SKM-1 (cell line): ENCODE measurements at regions not wholly inside any gene's neighbourhood (a gene's known extent, or its start where the extent isn't known, plus 50 kb on each side); places are given as distances from the start of the nearest gene placed in this dataset.
"Not testable (repeated sequence)": the region's sequence is repeated elsewhere in the genome, so short reads cannot be mapped to it uniquely, and the experiment has no call there.

ENCODE experiments used
- DNase-seq: peaks from one replicate; lab custom pipeline; 2025; ENCODE audit not compliant: unreplicated experiment; lab: John Stamatoyannopoulos, UW

DNA sequence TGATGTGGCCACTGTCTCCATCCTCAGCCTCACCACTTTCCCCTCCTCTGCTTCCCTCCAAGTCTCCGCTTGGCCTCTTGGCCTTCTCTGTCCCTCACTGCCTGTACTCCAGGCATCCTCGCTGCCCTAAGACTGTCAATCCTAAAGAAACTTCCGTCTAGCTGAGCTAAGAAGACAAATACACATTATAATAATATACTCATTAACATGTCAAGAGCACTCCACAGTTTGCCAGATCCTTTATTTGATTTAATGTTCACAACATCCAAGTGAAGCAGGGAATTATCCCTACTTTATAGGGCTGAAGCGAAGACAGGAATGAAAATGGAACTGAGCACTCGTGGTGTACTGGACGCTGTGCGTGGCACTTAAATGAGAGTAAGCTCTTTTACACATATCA lies 72.4 kb upstream of the SLC22A23 start:
- DNase-seq, result no peak

DNA sequence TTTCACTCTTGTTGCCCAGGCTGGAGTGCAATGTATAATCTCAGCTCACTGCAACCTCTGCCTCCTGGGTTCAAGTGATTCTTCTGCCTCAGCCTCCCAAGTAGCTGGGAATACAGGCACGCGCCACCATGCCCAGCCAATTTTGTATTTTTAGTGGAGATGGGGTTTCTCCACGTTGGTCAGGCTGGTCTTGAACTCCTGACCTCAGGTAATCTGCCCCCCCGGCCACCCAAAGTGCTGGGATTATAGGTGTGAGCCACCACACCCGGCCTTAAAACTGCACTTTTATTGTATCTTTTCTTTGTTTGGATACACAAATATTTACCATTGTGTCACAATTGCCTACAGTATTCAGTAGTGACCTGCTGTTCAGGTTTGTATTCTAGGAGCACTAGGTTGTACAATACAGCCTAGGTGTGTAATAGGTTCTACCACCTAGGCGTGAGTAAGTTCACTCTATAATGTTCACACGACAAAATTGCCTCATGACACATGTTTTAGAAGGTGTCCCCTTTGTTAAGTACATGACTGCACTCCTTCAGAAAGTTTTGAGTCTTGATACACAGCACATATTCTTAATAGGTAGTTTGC lies 71.3 kb upstream of the SLC22A23 start:
- not testable (repeated sequence) for DNase-seq

DNA sequence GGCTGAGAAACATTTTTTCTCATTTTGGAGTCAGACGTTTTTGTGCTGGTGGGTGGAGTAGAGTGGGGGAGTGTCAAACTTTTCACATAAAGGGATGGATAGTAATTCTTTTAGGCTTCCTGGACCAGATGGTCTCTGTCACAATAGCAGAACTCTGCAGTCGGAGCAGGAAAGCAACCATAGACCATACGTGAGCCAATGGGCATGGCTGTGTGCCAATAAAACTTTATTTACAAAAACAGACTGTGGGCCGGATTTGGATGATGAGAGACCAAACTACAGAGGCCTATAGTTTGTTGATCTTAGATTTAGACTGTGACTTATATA lies 70.8 kb upstream of the SLC22A23 start:
- no peak for DNase-seq

DNA sequence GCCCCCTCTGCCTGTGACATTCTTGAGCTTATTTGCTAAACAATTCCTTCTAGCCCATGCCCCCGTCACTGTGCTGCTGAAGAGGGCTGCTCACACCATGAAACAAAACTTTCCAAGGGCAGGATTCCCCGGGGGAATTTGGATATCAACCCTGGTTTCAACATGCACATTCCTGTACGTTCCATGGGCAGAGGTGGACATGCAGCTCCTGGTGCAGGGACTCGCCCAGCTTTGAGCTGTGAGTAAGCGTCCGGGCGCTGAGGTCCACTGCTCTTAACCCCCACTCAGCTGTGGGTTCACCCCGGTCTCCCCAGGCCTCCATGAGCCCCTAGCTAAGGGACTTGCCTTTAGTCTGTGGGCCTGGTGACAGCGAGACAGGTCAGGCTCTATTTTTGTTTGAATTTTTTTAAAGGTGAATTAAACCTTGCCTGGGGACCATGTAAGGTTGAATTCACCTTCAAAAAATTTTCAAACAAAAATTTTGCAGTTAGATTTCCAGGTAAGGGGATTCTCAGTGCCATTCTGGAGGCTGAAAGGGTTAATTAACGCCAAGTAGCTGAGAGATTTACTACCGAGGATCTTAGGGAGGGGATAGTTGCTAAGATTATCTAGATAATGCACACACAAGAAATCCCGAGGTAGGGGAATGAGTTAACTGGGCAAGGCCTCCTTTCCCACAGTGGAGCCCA lies 70.3 kb upstream of the SLC22A23 start:
- DNase-seq, result no peak

DNA sequence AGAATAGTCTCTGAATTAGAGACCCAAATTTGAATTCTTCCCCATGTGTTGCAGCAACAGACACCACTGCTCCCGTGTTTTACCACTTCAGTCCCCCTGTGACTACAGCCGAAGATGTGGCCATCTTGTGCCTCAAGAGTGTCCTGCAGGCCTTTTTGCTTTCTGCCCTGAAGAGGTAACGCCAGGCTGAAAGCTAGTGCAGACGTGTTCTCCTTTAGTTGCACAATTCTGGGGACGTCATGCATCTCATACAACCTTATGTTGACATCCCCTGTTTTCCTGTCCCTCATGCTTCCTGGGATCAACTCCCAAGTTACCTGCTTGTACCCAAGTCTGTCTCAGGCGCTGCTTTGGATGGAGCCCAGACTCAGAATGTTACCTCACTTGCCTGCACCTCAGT lies 69.1 kb upstream of the SLC22A23 start:
- DNase-seq, result no peak

DNA sequence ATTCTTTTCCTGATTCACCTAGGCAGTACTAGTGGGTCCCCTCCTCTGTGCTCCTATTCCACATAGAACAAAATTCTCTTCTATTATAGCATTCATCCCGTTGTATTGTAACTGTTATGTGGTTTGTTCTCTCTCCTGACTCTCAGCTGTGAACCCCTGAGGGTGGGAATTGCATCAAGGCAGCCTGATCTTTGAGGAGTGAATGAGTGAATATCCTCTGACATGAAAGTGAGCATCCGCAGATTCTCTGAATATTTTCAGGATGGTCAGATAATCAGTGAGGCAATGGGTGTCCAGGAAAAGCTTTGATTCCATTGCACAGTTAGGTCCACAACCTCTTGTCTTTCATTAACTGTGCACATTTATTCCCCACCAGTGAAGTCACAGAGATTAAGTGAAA lies 67.6 kb upstream of the SLC22A23 start:
- DNase-seq, result no peak

DNA sequence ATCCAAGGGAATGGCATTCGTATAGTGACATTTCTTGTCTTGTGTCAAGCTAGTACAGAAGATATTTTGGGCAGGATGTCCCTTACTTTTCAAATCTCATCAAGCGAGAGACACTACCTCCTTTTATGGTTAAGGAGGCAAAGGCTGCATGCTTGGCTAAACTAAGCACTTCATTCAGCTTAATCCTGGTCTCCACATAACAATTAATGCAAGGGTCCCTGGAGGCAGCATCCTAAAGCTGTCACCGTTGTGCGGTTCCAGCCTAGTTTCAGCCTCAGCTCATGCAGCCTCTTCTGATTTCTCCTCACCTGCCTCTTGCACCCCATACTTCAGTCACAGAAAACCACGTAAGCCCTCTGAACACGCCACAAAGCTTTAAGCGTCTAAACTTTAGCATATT lies 67.1 kb upstream of the SLC22A23 start:
- DNase-seq, result no peak

DNA sequence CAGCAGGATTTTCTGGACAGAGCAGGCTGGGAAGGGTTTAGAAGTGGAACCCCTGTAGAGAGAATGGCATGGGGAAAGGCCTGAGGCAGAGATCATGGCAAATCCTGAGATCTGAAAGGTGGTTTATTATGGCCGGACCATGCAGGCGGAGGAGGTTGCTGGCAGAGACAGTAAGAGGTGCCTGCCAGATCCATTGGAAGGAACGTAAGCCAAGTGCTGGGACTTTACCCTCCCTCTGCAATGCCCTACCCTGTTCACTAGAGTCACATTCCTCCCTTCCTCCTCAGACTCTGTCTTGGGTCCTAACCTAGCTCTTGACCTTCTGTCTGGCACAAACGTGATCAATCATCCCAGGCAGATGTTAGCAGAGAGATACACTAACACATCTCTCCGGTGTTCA lies 66.4 kb upstream of the SLC22A23 start:
- no peak for DNase-seq

DNA sequence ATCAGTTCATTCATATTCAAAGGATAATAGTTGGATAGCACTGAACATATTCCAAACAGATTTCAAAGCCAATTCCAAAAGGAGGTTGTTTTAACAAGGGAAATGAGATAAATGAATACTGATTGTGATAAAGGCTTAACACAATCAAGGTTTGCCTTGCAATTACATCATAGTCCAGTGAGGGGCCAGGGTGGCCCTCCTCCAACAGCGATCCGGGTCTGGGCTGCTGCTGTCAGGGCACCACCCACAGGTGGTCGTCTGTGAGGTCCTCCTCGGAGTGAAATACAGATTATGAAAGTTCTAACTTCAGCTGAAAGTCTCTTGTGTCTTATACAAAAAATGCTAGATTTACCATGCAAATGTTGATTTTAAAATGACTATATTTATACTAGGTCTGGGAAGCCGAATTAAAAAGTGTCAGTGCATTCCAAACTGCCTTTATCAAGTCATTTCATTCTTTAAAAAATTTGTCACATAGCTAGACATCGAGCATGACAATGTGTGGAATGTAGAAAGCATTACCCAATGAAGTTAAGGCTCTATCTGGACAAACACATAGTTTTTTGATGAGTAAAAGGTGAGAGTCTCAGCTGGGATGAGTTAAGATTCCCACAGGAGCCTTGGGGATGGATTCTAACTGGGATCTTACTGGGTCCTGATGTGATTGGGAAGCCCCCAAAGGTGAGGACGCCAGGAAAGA lies 65.9 kb upstream of the SLC22A23 start:
- DNase-seq, result no peak

DNA sequence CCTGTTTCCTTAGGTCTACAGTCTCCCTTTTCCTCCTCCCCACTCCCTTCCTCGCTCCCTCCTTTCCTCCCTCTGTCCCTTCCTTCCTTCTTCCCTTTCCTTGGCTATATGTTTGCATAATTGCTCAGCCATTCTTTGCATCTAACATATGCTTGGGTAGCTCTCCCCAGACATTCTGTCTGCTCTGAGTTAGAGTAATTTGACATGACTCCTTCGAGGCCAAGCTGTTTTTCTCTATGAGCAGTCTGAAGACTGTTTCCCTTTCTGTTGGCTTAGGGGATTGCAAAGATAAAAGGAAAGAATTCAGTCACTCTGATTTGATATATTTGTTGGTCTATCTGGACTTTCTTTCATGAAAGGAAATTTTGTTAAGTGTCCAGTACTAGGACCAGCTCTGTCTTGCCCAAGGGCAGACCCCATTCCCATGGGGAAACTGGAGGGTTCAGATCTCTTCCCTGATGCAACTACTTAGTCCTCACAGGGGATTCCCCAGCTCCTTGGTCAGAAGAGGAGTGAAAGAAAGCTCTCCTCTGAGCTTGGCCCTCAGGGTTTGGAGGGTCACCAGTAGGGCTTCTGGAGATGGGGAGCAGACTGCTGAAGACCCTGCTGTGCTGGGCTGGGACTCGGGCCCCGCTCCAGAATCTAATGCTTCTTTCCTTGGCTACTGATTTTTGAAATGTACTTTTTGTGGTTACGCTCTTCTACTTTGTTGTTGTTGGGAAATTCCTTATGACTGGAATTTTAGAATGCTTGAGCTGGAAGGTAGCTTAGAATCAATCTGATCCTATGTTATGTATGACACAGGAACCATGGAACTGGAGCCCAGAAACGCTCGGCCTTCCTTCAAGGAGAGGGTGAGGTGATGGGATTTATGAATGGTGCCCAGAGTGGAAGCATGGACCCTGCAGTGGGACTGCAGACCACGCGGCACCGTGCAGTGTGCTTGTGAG lies 63.7 kb upstream of the SLC22A23 start:
- DNase-seq, result no peak

DNA sequence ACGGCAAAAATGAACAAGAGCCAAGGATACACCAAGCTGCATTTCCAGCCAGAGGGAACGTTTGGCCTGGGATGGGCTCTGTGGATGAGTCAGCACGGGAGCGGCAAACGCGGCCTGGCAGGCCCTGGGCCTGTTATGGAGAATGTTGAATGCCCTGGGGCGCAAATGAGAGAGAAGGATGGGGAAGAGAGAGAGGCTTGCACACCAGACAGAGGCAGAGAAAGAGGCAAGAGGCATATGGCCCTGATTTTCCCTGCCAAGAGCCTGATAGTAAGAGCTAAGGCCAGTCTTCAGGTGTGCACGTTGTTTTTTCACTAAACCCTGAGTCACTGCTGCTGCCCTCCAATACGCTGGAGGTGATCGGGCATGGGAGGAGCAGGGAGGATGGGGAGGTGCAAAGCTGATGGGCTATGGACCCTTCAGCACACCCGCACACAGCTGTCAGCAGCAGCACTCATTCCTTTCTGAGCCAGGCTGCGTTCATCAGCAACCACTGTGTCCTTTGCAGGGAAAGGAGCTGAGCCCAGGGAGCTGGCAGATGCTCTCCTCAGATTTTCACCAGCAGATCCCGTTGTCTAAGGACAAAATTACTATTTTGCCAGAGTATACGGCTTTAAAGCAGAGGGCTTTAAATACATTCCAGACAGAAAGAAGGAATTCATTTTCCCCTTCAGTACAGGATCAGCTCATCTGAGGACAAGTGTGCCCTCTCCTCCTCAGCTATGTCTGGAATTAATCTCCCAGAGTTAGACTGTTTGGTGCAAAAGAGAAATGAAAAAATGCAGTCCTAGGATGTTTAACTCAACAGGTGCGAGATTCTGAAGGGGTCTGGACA lies 61.7 kb upstream of the SLC22A23 start:
- no peak for DNase-seq

DNA sequence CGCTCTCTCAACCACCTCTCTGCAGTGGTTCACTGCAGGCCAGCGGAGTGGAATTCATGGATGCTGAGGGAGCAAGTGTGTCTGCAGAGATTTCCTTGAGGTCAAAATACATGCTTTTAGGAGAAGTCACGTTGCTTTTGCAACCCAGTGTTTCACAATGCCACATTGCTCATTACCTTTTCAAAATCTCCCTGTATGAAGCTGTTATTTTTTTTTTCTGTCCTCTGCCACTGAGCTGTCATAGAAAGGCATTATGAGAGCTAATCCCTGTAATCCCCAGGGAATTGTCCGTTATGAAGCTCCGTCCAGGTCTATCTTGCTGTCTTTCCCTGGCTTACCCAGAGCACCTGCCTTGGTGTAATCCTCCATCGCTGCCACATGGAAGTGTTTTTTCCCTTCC lies 60.5 kb upstream of the SLC22A23 start:
- DNase-seq, result no peak

DNA sequence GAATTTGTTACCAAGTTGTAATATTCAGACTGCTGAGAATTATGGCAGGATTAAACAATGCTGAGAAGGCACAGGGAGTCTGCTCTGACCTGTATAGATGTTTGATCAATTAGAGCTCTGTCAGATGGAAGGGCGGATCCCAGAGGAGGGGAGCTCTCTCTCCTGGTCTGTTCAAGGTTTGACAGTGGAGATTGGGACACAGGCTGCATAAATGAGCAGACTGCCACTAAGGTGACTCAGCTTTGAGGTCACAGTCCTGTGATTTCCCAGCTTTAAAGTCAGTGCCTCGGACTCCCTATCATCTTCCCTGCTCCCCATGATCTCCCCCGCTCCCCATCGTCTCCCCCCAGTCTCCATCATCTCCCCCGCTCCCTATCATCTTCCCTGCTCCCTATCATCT lies 59.2 kb upstream of the SLC22A23 start:
- DNase-seq, result no peak

DNA sequence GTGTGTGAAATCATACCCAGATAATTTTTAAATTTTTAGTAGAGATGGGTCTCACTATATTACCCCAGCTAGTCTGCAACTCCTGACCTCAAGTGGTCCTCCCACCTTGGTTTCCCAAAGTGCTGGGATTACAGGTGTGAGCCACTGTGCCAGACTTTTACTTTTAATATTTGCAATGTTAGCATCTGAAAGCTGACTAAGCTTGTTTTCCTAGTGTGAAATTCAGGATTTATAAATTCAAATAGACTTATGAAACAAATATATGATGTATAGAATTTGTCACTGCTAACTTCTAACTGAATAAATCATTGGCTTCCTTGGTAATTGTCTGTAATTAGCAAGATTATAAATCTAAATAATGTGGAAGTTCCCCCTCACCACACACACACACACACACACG lies 58.8 kb upstream of the SLC22A23 start:
- DNase-seq, result no peak

DNA sequence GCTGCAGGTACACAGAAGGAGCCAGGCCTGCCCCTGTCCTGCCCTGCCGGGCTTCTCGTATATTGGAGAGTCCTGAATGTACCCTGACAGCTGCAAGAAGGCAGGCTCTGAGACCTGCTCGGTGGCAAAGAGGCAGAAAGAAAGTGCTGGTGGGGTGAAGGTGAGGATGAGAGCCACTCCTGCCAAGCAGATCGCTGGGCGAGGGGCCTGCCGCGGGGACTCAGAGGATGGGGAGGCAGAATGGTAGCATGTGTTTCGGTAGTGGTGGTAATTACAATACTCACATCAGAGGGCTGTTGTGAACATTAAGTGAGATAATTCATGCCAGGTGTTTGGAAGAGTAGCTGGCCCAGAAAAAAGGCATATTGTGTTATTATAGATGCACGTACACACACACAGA lies 56.6 kb upstream of the SLC22A23 start:
- no peak for DNase-seq

DNA sequence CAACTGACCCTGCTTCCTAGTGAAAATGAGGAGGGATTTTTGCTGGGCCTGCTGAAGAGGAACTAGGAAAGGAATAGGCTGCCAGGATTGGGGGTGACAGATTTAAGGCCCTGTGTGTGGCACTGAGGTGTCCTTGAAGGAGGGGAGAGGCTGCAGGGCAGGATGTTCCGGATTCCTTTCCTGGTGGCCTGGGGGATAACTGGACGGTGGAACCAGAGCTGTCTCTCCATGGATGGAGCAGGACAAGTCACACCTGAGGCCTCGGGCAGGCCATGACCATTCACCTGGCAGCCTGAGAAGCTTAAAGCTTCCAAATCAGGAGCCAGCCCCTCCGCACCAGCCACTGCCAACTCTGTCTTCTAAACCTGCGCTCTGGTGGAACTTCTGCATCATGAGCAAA lies 56.0 kb upstream of the SLC22A23 start:
- DNase-seq, result no peak

DNA sequence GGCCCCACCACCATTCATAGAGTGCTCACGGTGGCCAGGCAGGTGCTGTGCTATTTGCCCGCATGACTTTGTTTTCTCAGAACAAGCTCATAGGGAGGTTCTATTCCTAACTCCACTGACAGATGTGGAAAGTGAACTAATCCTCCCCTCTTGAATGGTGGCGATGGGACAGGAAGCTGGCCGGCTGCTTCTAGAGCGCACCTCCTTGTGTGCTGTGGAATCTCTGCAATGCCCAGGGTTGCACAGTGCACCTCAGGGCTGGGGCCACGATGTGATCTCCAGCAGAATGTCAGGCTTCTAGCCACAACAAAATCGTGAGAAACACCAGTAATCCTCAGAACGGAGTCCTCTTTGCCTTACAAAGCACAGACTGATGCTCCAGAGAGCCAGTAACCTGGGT lies 53.8 kb upstream of the SLC22A23 start:
- no peak for DNase-seq

DNA sequence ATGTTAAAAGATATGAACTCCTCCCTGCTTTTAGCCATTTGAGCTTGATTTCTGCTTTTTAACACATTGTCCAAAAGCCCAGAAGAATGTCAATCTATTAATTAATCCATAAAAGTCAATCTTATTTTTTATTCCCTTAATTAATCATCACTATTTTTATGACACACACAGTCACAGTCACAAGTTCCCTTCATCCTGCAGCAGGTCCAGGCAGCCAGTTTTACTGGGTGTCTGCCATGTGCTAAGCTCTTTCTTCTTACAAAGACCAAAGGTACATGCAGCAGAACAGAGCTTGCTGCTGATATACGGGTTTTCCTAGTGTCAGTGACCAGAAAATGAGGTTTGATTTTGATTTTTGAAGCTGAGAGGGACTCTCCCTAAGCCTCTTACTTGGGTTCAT lies 53.3 kb upstream of the SLC22A23 start:
- no peak for DNase-seq

DNA sequence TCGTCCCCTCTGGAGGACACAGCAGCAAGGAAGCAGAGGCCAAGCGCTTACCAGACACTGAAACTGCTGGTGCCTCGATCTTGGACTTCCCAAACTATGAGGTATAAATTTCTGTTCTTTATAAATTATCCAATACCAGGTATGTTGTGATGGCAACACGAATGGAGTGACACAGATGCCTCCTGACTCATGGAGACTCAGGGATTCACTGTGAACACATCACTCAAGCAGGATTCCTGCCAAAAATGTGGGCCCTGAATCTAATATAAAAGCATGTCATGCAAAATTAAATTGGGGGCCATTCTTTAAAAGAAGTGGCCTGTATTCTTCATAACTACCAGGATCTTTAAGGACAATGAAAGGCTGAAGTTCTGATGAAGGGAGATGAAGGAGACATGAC lies 52.5 kb upstream of the SLC22A23 start:
- DNase-seq, result no peak

DNA sequence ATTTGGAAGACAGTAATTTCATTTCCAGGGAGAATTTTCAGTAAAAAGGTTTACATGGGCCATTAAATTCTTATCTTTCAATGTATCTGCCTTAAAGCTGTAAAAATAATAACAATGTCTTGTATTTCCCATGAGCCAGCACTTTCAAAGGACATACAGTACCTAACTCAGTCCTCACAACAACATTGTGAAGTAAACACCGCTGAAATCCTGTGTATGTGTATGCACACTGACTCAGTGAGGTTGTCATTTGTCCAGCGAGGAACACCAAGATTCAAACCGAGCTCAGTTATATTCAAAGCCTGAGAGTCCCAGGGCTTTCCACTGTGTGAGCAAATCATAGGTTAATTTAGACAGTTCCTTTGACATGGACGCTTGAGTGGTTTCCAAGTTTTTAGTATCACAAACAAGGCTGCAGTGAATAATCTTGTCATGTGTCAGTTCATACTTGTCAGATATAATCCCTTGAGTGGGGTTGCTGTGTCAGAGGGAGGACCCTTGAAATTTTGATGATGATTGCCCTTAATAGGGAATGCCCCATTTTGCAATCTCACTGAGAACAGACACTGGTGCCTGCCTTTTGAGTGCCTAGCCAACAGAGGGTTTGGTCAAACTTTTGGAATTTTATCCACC lies 50.0 kb upstream of the SLC22A23 start:
- no peak for DNase-seq
